CD4-positive, alpha-beta T cell treated with Interleukin-2 at 100 ng/mL for 4 hours (primary cell): ENCODE measurements at regions not wholly inside any gene's neighbourhood (a gene's known extent, or its start where the extent isn't known, plus 50 kb on each side); places are given as distances from the start of the nearest gene placed in this dataset.

Experiments
- DNase-seq: peaks from one replicate; pipeline ENCODE4 v3.0.0-alpha.2; 2020; ENCODE audit warnings: low spot score

- no peak for DNase-seq
Measured at GRCh38 chr4:138312536-138312911, 70.4 kb upstream of the SLC7A11 start.

DNA sequence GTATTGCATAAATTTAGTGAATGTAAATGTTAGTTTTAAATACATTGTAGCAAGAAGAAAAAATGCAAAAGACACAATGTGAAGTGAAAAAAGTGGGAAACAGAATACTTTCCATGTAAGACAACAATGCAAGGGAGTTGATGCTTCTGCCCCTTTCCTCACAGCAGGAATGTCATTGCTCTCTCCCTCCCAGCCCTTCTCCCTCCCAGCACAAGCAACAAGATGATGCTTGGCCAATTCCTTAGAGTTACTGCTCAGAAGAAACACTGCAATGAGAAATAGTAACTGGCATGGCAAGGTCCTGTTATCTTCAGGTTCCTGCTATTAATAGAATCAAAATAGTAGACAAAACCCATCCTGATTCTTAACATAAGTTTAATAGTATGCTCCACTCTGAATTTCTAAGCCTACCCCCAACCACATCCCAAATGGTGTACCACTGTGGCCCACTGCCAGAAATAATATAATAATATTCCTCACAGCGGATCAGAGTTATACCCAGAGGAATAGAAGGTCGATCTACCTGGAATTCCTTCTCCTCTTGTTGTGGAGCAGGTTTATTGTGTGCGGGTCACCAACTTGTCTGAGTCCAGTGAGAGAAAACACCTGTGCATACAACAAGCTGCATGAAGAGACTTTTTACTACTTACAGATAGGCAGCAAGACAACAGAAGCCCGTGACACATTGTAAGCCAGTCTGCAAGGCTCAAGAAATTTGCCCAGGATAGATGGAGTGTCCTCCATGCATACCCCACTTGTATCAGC lies 69.8 kb upstream of the SLC7A11 start:
- DNase-seq: no peak

GRCh38 chr4:138310991-138311390 lies 68.8 kb upstream of the SLC7A11 start:
- DNase-seq: no peak

- no peak for DNase-seq
Measured at GRCh38 chr4:138310498-138310897, 68.3 kb upstream of the SLC7A11 start.

- no peak for DNase-seq
Measured at GRCh38 chr4:138308356-138308755, 66.2 kb upstream of the SLC7A11 start.

DNA sequence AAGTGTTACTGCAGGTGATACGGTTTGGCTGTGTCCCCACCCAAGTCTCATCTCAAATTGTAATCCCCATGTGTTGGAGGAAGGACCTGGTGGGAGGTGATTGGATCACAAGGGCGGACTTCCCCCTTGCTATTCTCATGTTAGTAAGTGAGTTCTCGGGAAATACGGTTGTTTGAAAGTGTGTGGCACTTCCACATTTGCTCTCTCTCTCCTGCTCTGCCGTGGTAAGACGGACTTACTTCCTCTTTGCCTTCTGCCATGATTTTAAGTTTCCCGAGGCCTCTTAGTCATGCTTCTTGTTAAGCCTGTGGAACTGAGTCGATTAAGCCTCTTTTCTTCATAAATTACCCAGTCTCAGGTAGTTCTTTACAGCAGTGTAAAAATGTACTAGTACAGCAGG lies 65.2 kb upstream of the SLC7A11 start:
- DNase-seq: no peak

- no peak for DNase-seq
Measured at GRCh38 chr4:138305050-138305449, 62.9 kb upstream of the SLC7A11 start.

- no peak for DNase-seq
Measured at GRCh38 chr4:138301536-138301935, 59.4 kb upstream of the SLC7A11 start.

GRCh38 chr4:138300616-138301015 lies 58.5 kb upstream of the SLC7A11 start:
- no peak for DNase-seq

- DNase-seq: no peak
Measured at GRCh38 chr4:138299881-138300280, 57.7 kb upstream of the SLC7A11 start.

DNA sequence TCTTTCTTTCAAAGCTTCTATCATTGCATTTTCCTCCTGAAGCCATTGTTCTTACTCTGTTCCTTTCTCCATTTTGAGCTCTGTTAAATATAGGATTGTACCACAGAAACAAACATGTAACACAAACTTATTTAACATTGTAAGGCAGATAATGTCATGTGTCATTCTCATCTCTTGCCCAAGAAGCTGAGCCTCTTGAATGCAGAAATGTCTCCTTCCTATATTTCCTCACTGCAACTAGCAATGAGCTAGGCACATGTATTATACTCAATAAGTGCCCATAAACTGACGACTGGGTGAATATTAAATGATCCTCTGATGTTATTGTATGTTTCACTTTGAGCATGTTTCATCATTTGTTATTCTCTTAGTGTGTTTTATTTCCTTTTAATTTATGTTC lies 56.7 kb upstream of the SLC7A11 start:
- no peak for DNase-seq

- DNase-seq: no peak
Measured at GRCh38 chr4:138298431-138298830, 56.3 kb upstream of the SLC7A11 start.

DNA sequence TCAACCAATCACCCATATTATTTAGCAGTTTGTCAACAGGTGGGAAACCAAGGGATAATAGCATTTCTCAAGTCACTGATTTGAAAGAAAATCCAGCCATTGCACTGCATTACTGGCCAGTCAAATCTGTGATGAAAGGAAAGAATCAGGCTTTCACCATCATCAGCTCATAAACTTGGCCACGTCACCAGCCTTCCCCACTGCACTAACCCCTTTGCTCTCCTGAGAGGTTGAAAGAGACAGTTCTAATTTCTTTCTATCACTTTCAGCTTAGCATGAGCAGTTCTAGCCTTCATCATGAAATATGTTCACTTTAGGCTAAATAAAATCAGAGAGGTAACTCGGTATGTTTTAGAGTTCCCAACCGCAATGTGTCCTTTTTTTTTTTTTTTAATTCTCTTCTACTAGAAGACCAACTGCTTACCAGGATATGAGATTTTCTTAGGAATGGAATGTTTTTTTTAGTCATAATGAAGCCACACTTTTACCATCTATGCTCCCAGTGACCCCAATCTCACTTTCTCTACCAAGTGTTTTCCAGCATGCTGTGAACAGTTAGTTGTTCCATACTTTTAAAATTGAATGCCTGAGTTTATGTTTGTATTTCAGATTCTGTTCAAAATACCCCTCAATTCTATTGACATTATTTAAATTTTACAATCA lies 55.7 kb upstream of the SLC7A11 start:
- DNase-seq: no peak

GRCh38 chr4:138292321-138292720 lies 50.2 kb upstream of the SLC7A11 start:
- no peak for DNase-seq
